Hematopoietic multipotent progenitor cell treated with erythropoietin and hydrocortisone succinate and interleukin-3 and kit ligand, for 17 days (in vitro differentiated cells): ENCODE measurements at regions not wholly inside any gene's neighbourhood (a gene's known extent, or its start where the extent isn't known, plus 50 kb on each side); places are given as distances from the start of the nearest gene placed in this dataset.

ENCODE experiments used
- DNase-seq: peaks from one replicate; pipeline ENCODE4 v3.0.0-alpha.2; 2015; ENCODE audit warnings: low spot score

DNA sequence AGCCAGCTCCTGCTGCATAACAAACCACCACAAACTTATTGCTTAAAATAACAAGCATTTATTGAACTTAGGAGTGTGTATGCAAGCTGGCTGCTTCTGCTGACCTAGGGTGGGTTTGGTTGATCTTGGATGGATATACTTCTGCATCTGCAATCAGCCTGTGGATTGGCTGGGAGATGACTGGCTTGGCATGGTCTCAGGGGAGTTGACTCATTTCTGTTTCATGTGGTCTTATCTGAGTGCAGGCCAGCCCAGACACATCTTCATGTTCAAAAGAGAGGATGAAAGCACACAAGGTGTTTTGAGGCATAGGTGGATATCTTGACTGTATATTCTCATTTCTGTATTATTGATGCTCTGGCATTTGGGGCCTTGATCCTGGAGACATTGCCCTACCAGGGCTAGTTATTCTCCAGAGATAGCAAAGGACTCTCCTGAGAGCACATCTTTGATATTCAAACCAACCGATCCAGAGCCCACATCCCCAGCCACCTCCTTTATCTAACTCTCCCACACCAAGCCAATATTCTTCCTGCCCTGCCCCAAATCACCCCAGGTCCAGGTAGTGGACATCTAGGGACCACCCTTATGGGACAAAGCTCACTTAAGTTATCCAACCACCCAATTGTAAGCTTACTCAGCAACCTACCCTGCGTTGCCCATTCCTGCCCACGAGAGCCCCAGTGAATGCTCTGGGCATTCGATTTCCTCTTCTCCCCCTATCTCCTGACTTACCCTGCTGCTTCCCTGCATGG lies 350.8 kb downstream of the PTPRU start:
- no peak for DNase-seq

DNA sequence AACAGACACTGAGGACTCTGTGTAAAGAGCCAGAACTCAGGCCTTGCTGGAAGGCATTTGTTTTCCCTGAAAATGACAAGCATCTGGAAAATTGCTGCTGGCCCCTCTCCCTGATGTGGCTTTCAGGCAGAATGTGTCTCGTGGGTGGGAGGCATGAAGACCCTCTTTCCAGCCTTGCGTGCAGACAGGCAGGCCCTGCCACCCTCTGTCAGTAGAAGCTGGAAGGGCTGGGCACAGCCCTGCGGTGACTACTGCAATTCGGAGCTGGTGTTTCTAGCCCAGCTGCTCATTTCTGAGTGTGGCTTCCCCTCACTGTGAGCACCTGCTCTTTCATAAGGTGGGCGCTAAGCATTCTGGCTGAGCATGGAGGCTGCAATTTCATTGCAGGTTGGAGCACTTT lies 349.9 kb downstream of the PTPRU start:
- no peak for DNase-seq

DNA sequence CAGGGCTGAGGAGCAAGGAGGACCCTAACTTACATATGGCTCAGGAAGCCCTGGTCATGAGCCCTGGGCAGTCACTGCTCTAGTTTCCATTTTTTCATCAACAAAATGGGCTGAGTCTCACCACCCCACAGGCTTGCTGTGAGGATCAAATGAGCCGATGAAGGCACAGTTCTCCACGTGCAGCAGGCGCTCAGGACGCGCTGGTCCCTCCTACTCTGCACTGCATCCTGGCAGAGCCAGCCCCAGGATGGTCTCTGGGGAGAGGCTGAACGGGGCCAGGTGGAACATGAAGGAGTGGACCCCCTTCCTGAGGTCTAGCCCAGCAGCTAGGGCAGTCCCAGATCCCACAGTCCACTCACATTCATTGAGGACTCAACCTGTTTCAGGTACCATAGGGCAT lies 349.3 kb downstream of the PTPRU start:
- no peak for DNase-seq

DNA sequence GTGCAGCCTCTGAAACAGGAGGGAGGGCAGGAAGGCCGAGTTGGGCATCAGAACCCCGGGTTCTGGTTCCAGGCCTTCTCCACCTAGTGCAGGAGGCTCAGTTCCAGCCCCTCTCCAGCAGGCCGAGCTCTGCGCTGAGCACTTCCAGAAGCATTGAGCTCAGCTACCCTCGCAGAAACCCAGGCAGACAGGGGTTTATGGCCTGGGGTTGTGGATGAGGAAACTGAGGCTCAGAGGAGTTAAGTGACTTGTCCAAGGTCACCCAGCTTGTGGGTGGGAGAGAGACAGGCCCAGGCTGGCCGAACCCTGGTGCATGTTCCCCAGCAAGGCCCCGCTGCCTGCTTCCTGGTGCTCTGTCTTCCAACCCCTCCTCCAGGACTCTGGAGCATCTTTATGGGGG lies 348.9 kb downstream of the PTPRU start:
- DNase-seq = no peak

DNA sequence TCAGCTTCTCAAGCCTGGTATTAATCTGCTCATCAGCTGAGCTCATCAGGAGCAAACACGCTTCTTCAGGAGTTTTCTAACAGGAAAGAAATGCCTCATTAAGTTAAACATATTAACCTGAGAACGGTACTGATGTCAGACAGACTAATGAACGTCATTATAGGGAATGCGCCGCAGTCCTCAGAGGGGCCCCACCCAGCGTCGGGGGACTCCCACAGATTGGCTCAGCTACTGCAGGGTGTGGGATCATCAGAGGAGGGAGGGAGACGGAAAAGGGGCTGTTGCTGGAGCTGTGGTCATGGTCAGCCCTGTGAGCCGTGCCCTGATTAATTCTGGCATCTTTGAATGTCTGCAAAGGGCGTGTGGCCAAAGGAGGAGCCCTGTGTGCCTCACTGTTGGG lies 348.5 kb downstream of the PTPRU start:
- no peak for DNase-seq

DNA sequence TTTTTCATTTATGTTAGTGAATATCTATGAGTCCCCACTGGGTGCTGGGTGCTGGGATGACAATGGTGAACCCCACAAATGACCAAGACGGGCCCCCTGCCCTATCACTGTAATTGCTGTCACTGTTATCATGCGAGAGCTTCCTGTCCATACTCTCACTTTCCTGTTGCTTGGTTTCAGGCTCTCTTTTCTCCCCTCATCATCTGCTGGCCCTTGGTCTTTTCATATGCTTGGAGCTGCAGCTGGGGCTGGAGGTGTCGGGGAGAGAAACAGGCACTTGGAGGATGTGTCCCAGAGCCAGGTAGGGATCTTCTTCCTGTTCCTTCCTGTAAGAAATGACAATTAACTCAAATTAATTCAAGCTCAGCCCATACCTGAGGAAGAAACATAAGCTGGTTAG lies 348.0 kb downstream of the PTPRU start:
- no peak for DNase-seq

DNA sequence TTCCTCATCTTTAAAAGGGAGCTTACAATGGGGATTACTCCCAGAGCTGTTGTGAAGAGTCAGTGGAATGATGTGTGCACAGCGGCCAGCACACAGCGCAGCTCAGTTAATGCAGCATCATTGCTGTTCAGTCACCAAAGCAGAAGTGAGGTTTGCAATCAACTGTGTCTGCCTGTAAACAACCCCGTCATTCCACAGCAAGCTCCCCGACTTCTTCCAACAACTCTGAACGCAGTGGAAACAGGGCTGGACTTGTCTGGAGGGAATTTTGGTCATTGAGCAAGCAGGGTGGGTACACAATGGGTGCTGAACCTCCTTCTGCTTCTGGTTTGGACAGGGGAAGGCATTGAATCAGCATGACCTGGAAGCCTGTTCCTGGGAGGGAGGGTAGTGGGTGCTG lies 347.4 kb downstream of the PTPRU start:
- no peak for DNase-seq

DNA sequence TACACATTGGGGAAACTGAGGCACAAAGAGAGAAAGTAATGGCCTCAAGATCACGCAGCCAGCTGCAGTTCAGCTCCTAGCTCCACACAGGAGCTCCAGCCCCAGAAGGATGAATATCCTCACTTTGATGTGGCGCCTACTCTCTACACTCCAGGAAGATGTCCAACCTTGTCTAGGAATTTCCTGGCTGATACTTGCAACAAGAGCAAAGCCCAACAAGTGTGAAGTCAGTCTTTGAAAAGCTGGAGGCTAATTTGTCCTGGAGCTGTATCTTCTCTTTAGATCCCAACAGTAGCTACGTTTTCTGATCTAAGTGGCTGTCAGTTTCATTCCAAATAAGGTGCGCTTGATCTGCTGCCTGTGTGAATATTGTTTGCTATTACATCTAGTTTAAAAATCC lies 344.9 kb downstream of the PTPRU start:
- no peak for DNase-seq

DNA sequence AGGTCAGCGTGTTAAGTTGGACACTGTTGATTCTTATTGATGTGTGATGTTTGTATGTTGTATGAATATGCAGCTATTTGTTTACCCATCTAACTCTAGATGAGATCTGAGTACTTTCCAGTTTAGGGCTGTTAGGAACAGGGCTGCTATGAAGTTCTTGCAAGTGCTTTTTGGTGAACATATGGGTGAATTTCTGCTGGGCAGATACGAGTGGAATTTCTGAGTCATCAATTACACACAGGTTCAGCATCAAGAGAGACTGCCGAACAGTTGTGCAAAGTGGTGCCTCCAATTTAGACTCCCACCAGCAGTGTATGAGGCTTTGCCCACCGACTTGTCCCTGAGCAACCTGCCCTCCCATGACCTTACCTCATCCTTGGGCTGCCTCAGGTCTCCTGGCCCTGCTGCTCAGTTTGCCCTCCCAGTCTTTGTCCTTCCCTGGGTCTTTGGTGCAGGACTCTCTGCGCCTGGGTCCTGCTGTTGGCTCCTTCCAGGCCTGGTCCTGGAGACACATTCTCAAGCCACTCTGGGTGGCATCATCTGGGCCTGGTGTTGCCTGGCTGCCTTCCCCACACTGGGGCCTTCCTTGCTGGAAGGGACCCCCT lies 343.6 kb downstream of the PTPRU start:
- DNase-seq = no peak

DNA sequence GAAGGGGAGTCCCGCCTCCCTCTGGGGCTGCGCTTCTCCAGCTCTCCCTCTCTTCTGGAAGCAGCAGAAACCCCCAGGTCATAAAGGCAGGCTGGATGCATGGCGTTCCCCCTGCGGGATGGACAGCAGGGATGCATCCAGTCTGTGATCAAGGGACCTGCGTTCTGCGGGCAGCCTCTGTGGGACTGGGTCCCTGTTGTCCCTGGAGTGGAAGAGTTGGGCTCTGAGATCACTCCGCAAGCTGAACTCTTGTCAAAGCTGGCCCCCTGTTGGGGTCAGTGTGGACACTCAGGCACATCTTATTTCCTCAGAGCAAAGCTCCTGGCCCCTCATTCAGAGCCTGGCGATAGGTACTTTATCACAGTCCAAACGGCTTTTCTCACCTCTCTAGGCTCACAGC lies 341.2 kb downstream of the PTPRU start:
- DNase-seq = no peak

DNA sequence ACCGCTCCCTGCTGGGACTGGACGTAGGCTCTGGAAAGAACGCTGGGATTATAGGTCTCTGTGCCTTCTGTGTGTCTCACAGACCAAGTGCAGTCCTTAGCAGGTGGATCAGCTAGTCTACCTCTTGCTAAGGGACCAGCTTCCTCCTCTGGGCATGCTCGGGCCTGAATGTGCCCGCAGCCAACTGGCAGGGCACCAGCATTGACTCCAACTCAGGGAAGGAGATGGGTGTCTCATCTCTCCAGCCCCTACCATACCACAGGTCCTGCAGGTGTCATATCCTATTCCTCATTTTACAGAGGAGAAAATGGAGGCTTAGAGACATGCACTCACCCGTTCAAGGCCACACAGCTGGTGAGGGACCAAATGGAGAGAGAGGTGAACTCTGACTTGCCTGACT lies 340.2 kb downstream of the PTPRU start:
- DNase-seq = no peak

DNA sequence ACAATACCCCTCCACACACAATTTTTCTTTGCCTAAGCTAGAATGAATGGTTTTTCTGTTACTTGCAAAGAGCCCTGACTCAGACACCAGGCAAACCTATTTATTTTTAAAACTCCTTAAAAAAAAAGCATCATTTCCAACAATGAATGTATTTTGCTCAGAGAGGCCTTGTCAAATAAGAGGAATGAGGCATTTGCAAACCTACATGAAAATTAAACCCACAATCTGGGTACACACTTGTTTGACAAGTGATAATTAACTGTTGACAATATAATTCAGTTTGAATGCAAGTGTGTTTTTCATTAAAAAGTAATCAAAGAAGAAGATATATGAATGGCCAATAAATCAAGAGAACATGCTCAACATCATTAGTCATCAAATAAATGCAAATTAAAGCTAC lies 339.5 kb downstream of the PTPRU start:
- no peak for DNase-seq

DNA sequence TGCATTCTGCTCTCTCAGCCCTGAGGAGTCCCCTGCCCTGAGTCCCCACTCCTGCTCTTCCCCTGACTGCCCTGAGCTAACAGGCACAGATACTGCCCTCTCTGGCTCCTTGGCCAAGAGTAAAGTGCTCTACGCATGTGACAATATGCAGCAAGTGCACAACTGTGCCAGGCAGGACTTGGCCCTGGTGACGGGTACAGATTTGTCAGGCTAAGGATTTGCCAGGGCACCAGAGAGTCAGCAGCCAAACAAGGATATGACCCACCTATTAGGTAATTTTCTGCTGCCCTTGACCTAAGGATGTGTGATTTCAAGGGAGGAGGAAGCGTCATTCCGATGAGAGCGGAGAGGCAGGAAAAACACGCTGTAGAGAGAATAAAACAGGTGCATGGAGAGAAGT lies 339.0 kb downstream of the PTPRU start:
- DNase-seq = no peak

DNA sequence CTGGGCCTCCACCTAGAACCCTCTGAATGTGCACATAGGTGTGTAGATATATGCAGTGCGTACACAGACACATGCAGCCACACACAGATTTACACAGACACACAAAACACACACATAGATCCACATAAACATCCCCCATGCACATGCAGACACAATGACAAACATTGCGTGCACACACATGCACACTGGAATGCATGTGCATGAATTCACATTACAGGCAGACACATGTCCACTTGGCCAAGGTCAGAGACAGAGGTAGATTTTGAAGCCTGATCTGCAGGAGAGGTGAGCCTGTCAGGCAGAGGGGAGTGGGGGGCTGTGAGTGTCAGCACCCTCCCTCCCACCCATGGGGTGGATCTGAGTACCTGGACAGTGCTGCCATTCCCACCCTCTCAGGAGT lies 338.5 kb downstream of the PTPRU start:
- DNase-seq = no peak

DNA sequence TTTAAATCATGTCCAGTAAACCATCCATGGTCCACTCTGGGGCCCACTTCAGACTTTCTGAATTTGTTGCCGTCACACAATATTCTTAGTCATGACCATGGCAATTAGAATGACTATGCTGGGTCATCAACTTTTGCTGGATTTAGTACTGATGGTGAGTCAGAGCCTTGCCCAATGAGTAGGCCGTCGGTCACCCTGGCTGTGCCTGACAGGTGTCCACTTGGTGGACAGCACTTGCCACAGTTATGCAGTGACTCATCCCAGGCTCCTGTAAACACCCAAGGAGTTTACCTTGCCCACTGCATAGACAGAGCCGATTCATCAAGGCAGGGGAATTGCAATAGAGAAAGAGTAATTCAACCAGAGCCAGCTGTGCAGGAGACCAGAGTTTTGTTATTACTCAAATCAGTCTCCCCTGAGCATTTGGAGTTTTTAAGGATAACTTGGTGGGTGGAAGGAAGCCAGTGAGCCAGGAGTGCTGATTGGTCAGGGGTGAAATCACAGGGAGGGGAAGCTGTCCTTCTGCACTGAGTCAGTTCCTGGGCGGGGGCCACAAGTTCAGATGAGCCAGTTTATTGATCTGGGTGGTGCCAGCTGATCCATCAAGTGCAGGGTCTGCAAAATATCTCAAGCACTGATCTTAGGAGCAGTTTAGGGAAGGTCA lies 333.8 kb downstream of the PTPRU start:
- no peak for DNase-seq

DNA sequence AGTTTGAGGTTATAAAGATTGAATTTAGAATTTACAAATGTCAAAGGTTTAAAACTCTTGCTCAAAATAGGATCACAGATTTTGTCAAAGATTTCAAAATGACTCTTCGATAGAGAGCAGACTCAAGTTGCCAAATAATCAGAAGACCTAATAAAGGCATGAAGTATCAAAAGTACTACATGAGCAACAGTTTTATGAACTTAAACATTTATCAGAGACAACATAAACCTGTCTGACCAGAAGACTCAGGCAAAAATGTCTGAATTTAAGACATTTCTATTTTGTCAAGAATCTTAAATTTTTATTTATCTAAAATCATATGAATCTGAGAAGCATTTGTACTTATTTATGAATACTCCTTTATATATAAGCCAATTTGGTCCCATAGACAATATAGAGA lies 330.9 kb downstream of the PTPRU start:
- no peak for DNase-seq

DNA sequence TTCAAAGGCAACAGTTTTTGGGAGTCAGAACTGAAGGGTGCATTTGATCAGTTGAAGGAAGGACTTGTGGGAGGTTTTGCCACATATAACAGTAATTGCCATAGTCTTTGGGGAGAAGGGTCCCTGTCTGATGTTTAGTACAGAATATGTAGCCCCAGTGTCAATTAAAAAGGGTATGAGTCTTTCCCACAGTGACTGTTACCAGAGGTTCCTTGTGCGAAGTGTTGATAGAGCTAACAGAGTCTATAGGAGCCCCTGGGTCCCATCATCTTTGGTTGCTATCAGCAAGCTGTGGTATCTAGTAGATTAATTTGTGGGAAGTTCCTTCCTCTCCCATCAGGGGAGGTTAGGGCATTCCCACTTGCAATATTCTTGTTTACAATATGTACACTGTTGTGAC lies 329.2 kb downstream of the PTPRU start:
- DNase-seq = no peak

DNA sequence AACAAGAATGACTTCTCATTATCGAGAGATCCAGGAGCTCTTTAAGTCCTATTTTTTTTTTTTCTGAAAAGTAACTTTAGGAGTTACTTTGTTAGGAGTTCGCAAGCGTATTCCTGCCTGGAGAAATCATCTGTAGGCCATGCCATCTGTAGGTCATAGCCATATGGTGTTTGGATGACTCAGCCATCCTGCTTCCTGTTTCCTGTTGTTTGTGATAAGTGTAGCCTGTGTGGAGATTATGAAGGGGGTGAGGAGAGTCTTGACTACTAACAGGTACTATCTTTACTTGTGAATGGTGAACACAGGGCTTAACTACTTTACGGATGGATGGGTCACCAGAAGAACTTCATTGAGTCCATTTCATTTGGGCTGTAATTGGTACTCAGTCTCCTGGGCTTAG lies 327.2 kb downstream of the PTPRU start:
- DNase-seq = no peak

DNA sequence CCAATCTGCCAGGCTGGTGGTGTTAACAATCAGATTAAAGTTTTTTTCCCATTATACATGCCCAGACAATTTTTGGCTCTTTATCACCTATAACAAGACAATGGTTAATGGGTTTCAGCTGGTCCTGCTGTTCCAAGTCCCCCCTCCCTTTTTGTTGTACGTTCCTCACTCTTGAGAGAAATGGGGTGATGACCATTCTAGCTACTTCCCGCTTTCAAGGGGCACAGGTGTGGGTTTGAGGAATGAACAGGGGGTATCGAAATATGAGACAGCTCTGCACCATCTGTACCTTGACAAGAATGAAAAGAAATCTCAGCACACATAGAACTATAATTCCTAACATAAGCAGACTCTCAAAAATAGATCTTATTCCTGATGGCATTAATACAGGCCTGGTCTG lies 326.8 kb downstream of the PTPRU start:
- DNase-seq = no peak

DNA sequence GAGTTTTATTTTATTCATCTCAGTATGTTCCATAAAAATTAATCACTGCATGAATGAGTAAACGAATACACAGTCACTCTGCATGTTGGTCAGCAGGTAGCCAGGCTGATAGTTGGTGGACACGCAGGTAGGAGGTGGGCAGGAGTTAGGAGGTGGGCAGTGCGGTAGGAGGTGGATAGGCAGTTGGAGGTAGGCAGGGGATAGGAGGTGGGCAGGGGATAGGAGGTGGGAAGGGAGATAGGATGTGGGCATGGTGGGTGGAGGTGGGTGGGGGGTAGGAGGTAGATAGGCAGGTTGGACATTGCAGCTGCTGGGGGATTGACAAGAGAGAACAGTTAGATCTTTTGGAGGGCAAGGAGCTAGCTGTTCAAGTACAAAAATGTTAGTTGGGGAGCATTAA lies 322.7 kb downstream of the PTPRU start:
- no peak for DNase-seq

DNA sequence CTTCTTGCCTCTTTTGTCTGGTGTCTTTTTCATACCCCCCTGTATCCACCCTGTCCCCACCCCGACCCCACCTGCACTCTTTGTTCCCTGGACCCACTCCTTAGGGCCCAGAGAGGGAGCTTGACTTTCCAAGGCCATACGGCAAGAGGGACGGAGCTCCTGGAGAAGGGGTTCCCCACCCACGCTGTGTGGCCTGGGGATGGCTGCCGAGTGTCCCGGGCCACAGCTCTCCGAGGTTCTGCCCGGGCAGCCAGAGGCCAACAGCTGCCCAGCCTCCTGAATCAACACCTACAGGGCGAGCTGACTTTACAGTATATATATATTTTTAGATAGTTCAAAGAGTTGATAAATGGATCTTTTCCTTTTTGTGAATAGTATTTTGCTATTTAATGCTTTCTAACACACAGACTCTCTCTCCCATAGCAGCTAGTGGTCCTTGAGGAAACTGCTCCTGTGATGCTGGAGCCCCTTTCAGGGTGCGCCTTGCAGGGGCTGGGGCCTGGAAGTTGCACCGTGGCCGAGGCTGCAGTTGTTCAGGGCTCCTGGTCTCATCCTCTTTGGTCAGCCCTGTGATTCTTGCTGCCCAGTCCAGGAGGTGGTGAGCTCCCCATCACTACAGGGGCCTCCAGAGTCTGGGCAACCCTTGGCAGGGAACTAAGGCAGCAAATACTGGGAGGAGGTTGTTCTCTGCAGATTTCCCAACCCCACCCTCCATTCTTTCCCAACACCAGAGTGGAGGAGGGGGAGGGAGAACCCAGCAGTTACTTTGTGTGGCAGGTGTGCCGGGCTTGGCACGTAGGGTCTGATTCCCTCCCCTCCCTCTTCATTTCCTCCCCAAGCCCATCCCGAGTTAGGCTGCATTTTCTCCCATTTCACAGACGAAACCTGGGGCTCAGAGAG lies 321.6 kb downstream of the PTPRU start:
- DNase-seq = no peak

DNA sequence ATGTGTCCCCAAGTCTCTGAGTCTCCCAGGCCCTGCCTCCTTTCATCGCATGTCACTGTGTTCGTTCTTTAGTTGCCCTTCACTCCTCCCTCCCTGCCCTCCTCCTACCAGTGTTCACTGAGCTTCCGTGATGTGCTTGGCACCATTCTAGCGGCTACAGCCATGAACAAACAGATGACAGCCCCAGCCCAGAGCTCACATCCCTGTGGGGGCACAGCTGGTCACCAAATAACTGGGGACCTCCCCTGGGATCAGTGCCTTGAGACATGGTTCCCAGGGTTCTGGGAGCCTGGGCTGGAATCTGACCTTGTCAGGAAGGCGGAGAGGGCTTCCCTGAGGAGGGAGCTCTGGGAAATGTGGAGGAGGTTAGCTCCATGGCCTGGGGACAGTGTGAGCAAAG lies 320.7 kb downstream of the PTPRU start:
- no peak for DNase-seq

DNA sequence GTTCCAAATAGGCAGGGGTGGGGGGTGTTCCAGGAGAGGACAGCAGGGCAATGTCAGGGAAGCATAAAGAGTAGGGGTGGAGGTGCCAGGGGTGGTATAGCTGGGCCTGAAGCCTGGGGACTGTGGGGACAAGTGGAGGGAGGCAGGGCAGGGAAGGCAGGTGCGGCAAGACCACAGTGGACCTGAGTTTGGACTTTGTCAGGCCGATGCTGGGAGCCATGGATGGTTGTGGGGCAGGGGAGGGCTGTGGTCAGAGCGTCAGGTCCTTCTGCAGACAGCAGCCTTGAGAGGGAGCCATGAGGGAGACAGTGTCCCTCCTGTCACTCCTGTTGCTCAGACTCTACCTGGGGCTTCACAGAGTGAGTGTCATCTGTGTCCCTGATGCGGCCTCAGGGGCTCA lies 320.3 kb downstream of the PTPRU start:
- no peak for DNase-seq
